HL-60 (cell line): ENCODE measurements at regions not wholly inside any gene's neighbourhood (a gene's known extent, or its start where the extent isn't known, plus 50 kb on each side); places are given as distances from the start of the nearest gene placed in this dataset.

Experiments
- CTCF ChIP-seq: IDR thresholded peaks from one replicate; pipeline ENCODE4 v1.5.1; 2011; ENCODE audit warnings: low read length, control low read depth, inconsistent platforms; ENCODE audit not compliant: insufficient read depth
- POLR2AphosphoS5 ChIP-seq: IDR thresholded peaks from 2 replicates; pipeline ENCODE4 v1.6.1; 2012; ENCODE audit warnings: low read depth
- TF ChIP-seq, protein P1 (sequence below): IDR thresholded peaks from 2 replicates; pipeline ENCODE4 v1.6.1; 2012; ENCODE audit warnings: low read depth; ENCODE audit not compliant: insufficient replicate concordance

- no peak for TF ChIP-seq CTCF
- TF ChIP-seq POLR2AphosphoS5, result no peak
- TF ChIP-seq, protein P1, sequence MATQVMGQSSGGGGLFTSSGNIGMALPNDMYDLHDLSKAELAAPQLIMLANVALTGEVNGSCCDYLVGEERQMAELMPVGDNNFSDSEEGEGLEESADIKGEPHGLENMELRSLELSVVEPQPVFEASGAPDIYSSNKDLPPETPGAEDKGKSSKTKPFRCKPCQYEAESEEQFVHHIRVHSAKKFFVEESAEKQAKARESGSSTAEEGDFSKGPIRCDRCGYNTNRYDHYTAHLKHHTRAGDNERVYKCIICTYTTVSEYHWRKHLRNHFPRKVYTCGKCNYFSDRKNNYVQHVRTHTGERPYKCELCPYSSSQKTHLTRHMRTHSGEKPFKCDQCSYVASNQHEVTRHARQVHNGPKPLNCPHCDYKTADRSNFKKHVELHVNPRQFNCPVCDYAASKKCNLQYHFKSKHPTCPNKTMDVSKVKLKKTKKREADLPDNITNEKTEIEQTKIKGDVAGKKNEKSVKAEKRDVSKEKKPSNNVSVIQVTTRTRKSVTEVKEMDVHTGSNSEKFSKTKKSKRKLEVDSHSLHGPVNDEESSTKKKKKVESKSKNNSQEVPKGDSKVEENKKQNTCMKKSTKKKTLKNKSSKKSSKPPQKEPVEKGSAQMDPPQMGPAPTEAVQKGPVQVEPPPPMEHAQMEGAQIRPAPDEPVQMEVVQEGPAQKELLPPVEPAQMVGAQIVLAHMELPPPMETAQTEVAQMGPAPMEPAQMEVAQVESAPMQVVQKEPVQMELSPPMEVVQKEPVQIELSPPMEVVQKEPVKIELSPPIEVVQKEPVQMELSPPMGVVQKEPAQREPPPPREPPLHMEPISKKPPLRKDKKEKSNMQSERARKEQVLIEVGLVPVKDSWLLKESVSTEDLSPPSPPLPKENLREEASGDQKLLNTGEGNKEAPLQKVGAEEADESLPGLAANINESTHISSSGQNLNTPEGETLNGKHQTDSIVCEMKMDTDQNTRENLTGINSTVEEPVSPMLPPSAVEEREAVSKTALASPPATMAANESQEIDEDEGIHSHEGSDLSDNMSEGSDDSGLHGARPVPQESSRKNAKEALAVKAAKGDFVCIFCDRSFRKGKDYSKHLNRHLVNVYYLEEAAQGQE, result no peak
These were observed 173.6 kb upstream of the PFN2 start for GRCh38 chr3:150144191-150144708.
